ENCODE measurements at regions not wholly inside any gene's neighbourhood (a gene's known extent, or its start where the extent isn't known, plus 50 kb on each side); places are given as distances from the start of the nearest gene placed in this dataset.

GRCh38 chrX:110436523-110436922 is 77.9 kb downstream of the RTL9 start:
- Histone ChIP-seq H3K4me2 (ENCODE audit: low read length) (no peak overlapping the region), H3K36me3 (ENCODE audit: control insufficient read depth, low read length) (no peaks in the 10 kb centered on the region), H3K27me3 (ENCODE audit: control insufficient read depth, low read length) (no peaks in the 10 kb centered on the region), H4K20me1 (ENCODE audit: control insufficient read depth, insufficient read depth, low read depth, low read length) (no peaks in the 10 kb centered on the region), H3K9me3 (ENCODE audit: control insufficient read depth, insufficient read depth, low read length) (no peaks in the 10 kb centered on the region), H3K9me2 (replicated peaks; ENCODE audit: control insufficient read depth, low read length) (no peaks in the 10 kb centered on the region), H3F3A (ENCODE audit: control insufficient read depth, insufficient read depth) (no peaks in the 10 kb centered on the region), H3K4me3 (ENCODE audit: low read length) (no peak overlapping the region), H3K4me1 (ENCODE audit: control insufficient read depth, low read length) (no peaks in the 10 kb centered on the region), H3K79me2 (ENCODE audit: control insufficient read depth, low read length) (no peaks in the 10 kb centered on the region), H3K27ac (ENCODE audit: low read depth, low read length) (no peak overlapping the region)
- no peak for TF ChIP-seq EZH2phosphoT487 (IDR thresholded peaks at IDR 0.05; ENCODE audit: borderline replicate concordance, low read length)
- TF ChIP-seq, protein P1, sequence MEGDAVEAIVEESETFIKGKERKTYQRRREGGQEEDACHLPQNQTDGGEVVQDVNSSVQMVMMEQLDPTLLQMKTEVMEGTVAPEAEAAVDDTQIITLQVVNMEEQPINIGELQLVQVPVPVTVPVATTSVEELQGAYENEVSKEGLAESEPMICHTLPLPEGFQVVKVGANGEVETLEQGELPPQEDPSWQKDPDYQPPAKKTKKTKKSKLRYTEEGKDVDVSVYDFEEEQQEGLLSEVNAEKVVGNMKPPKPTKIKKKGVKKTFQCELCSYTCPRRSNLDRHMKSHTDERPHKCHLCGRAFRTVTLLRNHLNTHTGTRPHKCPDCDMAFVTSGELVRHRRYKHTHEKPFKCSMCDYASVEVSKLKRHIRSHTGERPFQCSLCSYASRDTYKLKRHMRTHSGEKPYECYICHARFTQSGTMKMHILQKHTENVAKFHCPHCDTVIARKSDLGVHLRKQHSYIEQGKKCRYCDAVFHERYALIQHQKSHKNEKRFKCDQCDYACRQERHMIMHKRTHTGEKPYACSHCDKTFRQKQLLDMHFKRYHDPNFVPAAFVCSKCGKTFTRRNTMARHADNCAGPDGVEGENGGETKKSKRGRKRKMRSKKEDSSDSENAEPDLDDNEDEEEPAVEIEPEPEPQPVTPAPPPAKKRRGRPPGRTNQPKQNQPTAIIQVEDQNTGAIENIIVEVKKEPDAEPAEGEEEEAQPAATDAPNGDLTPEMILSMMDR (IDR thresholded peaks at IDR 0.05; ENCODE audit: low read depth, low read length, poor library complexity, severe bottlenecking): no peak

DNA sequence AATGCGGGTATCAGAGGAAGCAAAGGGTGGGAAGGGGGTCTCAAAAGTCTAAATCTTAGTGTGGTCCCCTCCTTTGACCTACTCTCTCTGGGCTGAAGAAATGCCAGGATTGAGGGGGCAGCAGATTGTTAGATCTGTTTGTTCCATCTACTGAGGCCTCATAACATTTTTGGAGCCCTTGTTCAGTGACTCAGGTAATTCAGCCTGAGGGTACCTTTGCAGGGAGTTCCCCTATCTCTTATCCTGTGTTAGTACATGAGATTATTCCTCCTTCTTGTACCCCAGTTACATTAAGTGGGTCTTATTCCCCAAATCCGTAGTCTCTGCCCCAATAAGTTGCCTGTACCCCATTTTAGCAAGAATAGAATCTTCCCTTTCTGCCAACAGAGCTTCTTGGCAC is 79.0 kb downstream of the RTL9 start:
- Histone ChIP-seq H3K4me1 (ENCODE audit: control insufficient read depth, low read length) (no peaks in the 10 kb centered on the region), H3K27ac (ENCODE audit: low read depth, low read length) (no peak overlapping the region), H3K9me3 (ENCODE audit: control insufficient read depth, insufficient read depth, low read length) (no peaks in the 10 kb centered on the region), H3K36me3 (ENCODE audit: control insufficient read depth, low read length) (no peaks in the 10 kb centered on the region), H3K9me2 (replicated peaks; ENCODE audit: control insufficient read depth, low read length) (no peaks in the 10 kb centered on the region), H3K4me3 (ENCODE audit: low read length) (no peak overlapping the region), H3F3A (ENCODE audit: control insufficient read depth, insufficient read depth) (no peaks in the 10 kb centered on the region), H3K27me3 (ENCODE audit: control insufficient read depth, low read length) (no peaks in the 10 kb centered on the region), H3K79me2 (ENCODE audit: control insufficient read depth, low read length) (no peaks in the 10 kb centered on the region), H3K4me2 (ENCODE audit: low read length) (no peak overlapping the region), H4K20me1 (ENCODE audit: control insufficient read depth, insufficient read depth, low read depth, low read length) (no peaks in the 10 kb centered on the region)
- TF ChIP-seq, protein P1 (IDR thresholded peaks at IDR 0.05; ENCODE audit: low read depth, low read length, poor library complexity, severe bottlenecking): no peak
- no peak for TF ChIP-seq EZH2phosphoT487 (IDR thresholded peaks at IDR 0.05; ENCODE audit: borderline replicate concordance, low read length)

DNA sequence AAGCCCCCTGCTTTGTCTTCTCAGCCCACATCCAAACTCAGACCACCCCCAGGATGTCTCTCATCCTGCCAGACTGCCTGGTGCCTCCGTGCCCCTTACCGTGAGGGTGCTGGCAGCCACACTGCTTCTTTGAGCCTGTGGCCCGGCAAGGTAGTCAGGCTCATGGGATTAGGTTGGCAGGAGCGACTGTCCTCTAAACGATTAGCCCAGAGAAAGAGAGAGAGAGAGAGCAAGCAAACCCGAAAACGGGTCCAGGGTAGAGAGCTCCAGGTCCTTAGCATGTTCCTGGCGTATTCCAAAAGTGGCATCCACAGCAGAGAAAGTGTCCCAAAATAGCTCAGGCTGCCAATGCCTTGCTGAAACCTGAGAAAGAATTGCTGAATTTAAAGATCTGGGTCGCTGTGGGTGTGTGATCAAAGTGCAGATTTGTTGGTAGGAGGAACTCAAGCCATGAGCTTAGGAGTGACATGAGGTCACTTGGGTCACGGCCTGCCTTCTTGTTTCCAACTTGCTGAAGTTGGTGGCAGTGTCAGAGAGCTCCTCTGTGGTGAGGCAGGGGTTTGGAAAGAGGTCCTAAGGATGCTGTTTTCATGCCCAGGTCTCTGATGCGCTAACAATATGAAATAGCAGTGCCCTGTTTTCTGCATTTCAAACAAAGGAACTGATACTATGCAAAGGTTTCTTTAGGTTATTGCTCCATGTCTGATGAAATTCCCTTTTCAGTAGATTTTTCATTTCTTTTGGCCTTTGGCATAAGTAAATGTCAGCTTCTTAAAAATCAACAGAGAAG is 81.6 kb downstream of the RTL9 start:
- Histone ChIP-seq H3F3A (ENCODE audit: control insufficient read depth, insufficient read depth) (no peaks in the 10 kb centered on the region), H3K9me3 (ENCODE audit: control insufficient read depth, insufficient read depth, low read length) (no peaks in the 10 kb centered on the region), H3K36me3 (ENCODE audit: control insufficient read depth, low read length) (no peaks in the 10 kb centered on the region), H3K4me1 (ENCODE audit: control insufficient read depth, low read length) (no peaks in the 10 kb centered on the region), H3K79me2 (ENCODE audit: control insufficient read depth, low read length) (no peaks in the 10 kb centered on the region), H3K27ac (ENCODE audit: low read depth, low read length) (no peak overlapping the region), H3K4me3 (ENCODE audit: low read length) (no peak overlapping the region), H3K27me3 (ENCODE audit: control insufficient read depth, low read length) (no peaks in the 10 kb centered on the region), H3K9me2 (replicated peaks; ENCODE audit: control insufficient read depth, low read length) (no peaks in the 10 kb centered on the region), H3K4me2 (ENCODE audit: low read length) (no peak overlapping the region), H4K20me1 (ENCODE audit: control insufficient read depth, insufficient read depth, low read depth, low read length) (no peaks in the 10 kb centered on the region)
- TF ChIP-seq EZH2phosphoT487 (IDR thresholded peaks at IDR 0.05; ENCODE audit: borderline replicate concordance, low read length): no peak
- TF ChIP-seq, protein P1 (IDR thresholded peaks at IDR 0.05; ENCODE audit: low read depth, low read length, poor library complexity, severe bottlenecking): no peak

Data from DOHH2 (cell line).